Lung microvascular endothelial cell (primary cell): ENCODE measurements at regions not wholly inside any gene's neighbourhood (a gene's known extent, or its start where the extent isn't known, plus 50 kb on each side); places are given as distances from the start of the nearest gene placed in this dataset.
"Not testable (repeated sequence)": the region's sequence is repeated elsewhere in the genome, so short reads cannot be mapped to it uniquely, and the experiment has no call there.

Source experiments
- DNase-seq, 2 donors: peaks; one replicate each; pipeline versions ENCODE4 v3.0.0 to v3.0.0-alpha.2; 2010; ENCODE audit warnings: low read depth in 2 of 2

DNA sequence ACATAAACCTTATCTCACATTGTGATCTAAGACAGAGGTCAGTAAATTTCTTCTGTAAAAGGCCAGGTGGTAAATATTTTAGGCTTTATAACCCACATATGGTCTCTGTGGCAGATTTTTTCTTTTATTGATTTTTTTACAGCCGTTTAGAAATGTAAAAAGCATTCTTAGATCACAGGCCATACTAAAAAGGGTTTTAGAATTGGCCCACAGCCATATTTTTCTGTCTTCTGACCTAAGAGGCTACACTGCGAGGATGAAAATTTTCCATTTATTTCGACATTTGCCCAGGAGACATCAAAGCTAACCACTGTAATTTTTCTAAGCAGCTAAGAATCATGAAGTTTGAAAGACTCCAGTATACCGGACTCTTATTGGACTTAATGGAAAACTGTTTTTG is 377.2 kb upstream of the SGO1 start:
- no peak for DNase-seq

DNA sequence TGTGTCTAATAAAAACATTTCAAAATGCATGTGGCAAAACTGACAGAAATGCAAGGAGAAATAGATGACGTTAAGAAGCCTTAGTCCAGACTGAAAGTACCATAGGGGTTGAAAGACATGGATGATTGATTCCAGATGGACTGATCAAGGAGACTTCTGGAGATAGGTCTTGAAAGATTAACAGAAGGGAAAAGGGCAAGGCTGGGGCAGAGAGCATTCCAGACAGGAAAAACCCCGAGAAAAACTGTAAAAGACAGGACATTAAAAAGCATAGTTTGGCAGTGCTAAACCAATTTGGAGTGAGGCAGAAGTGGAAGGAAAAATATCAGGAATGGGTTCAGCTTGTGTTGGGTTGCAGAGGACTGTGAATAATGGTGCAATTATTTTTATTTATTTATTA is 375.2 kb upstream of the SGO1 start:
- no peak for DNase-seq

DNA sequence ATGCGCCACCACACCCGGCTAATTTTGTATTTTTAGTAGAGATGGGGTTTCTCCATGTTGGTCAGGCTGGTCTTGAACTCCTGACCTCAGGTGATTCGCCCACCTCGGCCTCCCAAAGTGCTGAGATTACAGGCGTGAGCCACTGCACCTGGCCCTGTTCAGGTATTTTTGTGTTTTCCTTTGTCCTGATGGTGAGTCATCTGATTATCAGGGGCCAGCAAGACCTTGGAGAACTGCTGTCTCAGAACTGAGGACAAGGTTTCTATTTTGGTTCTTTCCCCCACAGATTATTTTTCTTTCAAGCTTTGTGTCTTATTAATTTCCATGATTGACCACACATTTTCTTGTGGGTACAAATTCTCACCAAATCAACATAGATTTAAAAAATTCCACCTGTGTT is 374.4 kb upstream of the SGO1 start:
- not testable (repeated sequence) for DNase-seq

DNA sequence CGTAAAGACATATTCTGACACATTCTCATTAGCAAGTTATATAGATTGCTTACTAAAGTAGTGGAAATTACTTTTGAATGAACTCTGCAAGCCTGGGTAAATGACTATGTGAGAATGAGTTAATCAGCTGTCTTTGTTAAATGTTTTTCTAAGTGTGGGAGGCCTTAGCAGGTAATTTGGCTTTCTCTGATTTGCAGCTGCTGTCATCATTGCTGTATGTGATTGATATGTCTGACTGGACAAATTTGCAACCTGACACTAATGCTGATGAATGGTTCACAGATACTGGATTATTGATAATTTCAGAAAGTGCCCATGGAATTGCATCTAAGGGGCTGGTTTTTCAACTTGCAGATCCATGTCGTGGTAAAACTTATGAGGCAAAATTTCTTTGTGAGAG is 372.2 kb upstream of the SGO1 start:
- DNase-seq = no peak

DNA sequence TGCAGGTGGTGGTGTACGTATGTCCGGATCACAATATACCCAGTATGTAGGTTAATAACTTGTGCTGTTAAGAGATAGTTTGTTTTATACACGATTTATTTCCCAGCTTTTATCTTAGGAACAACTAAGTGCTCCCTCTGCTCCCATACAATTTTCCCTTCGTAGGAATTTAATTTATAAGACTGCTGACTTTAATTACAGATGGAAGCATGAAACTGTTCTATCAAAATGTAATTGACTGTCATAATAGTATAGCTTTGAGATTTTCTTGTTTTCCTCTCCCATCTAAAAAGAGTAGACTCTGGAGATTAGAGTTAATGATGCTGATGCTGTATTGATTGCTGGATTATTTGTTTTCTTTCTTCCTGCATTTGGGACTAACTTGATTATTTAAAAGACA is 370.7 kb upstream of the SGO1 start:
- DNase-seq = no peak

DNA sequence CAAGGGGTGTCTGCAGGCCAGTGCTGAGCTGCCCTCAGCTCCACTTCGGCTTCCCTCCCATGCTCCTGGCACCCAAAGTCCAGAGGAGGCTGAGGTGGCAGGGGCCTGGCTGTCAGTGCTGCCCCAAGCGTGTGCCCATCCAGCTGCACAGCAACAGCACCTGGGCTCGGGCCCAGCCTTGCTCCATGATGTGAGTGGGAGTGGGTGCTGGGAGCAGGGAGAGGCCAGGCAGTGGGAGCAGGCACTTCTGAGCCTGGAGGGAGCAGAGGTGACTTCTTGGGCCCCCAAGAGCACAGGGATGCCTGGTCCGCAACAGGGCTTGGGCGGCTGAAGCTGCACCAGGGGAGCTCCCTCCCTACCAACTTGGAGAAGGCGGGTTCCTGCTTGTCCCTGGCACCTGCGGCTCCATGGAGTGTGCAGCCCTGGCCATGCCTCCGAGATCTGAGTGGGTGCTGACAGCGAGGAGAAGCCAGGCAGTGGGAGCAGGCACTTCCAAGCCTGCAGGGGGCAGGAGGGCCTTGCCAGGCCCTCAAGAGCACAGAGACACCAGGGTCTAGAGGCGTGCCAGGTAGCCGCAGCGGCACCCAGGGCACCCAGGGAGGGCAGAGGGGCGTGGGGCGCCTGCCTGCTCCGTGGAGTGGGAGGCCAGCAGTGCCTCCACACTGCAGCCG is 366.7 kb upstream of the SGO1 start:
- no peak for DNase-seq

DNA sequence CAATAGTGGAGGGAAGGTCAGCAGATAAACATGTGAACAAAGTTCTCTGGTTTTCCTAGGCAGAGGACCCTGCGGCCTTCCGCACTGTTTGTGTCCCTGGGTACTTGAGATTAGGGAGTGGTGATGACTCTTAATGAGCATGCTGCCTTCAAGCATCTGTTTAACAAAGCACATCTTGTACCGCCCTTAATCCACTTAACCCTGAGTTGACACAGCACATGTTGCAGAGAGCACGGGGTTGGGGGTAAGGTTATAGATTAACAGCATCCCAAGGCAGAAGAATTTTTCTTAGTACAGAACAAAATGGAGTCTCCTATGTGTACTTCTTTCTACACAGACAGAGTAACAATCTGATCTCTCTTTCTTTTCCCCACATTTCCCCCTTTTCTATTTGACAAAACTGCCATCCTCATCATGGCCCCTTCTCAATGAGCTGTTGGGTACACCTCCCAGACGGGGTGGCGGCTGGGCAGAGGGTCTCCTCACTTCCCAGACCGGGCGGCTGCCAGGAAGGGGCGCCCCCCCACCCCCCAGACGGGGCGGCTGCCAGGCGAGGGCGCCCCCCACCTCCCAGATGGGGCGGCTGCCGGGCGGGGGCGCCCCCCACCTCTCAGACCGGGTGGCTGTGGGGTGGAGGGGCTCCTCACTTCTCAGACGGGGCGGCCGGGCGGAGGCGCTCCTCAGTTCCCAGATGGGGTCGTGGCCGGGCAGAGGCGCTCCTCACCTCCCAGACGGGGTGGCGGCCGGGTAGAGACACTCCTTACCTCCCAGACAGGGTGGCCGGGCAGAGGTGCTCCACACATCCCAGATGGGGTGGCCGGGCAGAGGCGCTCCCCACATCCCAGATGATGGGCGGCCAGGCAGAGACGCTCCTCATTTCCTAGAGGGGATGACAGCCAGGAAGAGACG is 361.6 kb upstream of the SGO1 start:
- DNase-seq = not testable (repeated sequence)

DNA sequence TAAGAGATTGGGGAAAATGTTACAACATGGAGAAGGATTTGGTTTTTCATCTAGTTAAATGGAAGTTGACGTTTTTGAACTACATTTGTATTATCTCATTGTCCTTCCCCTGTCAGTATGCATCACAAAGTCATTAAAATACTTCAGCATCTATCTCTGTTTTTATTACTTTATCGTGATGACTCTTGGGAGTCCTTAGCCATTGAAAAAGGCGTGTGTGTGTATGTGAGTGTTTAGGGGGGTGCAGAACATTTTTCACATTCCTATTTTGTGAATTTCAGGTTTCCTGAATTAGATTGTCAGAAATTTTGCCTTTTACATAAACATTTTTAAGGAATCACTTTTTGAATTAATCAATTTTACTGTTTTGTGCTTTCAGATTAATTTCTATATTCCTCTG is 360.6 kb upstream of the SGO1 start:
- DNase-seq = no peak

DNA sequence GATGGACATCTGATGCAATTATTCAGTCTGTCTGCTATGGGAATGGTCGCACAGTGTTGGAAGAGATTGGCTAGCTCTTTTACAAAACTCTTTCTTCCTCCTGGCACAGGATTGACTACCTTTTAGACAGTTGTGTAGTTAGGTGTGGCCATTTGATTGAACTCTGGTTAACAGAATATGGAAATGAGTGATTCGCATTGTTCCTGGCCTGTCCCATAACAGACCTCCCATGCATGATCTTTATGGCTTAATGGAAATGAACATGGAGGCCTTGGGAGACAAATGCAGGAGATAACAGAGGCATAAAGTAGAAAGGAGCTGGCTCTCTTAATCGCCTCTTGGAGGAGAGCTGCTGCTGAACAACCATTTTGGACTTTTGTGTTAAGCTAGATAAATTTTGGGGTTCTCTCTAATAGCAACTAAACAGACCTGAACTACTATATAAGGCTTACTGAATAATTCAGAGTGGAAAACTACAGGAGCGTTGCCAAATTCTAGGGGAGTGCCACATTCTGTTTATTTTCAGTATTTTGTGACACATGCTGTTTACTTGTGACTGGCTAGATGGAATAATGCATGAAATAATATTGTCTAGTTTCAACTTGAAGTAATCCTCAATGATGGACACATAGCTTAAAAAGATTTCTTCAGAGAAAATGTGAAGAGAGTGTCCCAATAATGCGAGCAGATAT is 357.7 kb upstream of the SGO1 start:
- DNase-seq = no peak

DNA sequence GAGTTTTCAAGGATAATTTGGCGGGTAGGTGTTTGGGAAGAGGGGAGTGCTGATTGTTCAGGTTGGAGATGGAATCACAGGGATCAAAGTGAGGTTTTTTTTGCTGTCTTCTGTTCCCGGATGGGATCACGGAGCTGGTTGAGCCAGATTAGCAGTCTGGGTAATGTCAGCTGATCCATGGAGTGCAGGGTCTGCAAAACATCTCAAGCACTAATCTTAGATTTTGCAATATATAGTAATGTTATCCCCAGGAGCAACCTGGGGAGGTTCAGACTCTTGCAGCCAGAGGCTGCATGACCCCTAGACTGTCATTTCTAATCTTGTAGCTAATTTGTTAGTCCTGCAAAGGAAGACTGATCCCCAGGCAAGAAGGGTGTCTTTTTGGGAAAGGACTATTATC is 354.1 kb upstream of the SGO1 start:
- no peak for DNase-seq

DNA sequence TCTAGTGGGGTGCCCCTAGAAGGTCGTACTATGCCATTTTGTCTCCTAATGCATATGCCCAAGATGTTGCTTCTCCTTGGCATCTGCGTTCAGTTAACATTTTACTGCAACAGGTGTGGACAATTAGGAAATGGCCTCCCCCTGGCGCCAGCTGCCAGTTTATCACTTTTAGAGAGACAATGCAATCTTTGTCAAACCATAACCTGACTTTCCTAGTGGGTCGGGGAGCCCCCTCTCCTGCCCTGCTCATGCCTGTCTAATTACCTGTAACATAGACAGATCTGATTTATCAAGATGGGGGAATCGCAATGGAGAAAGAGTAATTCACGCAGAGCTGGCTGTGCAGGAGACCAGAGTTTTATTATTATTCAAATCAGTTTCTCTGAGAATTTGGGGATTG is 353.7 kb upstream of the SGO1 start:
- no peak for DNase-seq

DNA sequence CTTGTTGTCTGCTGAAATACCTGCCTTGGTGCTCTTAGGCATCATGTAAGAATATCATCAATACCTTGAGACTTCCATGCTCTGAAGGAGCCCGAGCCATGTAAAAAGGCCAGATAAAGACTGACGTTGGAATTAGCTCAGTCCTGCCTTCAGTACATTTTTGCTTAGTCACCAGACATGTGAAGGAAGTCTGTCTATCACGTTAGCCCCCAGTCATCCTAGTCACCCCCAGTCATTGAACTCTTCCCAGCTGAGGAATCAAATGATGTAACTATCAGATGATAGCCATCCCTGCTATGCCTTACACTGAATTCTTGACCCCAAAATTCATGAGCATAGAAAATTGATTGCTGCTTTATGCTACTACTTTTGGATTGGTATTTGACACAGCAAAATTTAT is 351.2 kb upstream of the SGO1 start:
- DNase-seq = no peak

DNA sequence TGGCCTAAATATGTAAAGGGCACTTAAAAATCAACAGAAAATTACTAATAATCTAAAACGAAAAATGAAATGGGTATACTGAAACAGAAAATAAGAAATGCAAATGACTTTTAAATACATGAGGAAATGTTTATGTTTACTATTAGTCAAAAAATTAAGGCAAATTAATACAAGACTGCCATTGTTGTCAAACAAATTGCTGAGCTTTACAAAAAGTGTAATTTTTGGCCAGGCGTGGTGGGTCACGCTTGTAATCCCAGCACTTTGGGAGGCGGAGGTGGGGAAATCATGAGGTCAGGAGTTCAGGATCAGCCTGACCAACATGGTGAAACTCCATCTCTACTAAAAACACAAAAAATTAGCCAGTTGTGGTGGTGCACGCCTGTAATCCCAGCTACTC is 343.9 kb upstream of the SGO1 start:
- no peak for DNase-seq

DNA sequence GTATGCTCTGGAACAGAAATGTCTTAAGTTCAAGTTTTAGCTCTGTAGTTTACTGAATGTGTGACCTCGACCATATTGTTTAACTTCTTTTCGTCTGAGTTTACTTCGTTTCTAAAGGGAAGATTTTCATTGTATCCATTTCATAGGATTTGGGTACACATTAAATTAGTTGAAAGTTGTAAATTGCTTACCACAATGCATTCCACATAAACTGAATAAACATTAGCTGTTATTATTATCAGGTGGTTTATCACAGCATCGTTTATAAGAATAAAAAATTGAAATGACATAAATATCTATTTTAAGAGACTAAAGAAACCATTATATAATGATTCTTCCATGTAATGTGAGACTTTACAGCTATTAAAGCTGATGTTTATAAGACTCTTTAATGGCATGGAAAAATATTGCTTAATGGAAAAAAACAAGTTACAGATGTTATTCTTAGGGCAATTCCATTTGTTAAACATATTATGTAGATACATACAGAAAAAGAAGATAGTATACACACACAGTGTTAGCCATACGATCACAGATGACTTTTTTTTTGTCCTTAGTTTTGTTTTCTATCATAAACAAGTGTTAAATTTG is 342.3 kb upstream of the SGO1 start:
- DNase-seq = no peak

DNA sequence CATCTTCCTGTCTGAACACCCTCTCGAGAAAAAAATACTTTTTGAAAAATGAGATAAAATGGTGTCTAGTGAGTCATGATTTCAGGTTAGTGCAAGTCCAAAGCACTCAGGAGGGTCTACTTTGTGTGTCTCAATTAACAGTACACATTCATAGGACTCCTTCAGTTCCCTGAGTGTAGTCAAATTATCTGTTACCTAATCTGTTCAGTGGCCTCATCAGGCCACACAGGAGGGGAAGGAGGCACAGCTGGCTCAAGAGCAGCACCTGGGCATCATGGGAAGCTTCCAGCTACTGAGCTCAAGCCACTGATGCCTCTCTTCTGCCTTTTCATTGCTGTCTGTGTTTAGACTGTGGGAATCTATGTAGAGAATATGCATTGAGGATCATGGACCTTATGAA is 341.4 kb upstream of the SGO1 start:
- no peak for DNase-seq

DNA sequence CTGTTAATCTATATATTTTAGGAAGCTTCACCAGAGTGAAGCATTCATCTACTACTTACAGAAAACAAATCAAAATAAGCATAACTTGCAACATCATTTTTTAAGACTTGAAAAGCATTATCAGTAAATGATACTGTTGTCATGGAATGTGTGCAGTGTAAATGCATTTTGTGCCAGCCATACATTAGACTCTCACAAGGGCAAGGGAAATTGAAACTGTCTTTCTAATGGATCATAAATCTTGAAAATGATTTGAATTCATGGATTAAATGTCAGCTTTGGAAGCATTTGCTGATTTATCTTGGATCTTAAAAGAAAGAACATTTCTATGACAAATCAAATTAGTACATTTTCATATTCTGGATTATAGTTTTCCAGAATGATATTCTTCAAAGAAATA is 338.3 kb upstream of the SGO1 start:
- no peak for DNase-seq

DNA sequence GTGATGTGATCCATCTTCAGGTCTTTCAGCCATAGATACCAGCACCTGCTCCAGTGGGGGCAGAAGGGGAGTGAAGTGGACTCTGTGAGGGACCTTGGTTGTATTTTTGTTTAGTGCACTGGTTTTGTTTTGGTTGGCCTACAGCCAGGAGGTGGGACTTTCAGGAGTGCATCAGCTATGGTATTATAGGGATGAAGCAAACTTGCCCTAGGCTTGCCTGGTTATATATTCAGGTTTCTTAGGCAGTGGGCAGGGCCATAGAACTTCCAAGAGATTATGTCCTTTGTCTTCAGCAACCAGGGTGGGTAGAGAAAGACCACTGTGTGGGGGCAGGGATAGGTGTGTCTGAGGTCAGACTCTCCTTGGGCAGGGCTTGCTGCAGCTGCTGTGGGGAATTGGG is 337.3 kb upstream of the SGO1 start:
- no peak for DNase-seq

DNA sequence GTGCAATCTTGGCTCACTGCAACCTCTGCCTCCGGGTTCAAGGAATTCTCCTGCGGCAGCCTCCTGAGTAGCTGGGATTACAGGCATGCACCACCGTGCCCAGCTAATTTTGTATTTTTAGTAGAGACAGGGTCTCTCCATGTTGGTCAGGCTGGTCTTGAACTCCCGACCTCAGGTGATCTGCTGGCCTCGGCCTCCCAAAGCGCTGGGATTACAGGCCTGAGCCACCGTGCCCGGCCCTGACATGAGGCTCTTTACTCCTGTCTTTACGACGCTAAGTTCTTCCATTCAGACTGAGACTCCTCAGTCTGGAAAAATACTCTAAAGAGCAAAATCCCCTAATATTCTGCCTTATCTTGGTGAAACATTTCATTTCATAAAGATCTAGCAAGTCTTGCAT is 331.3 kb upstream of the SGO1 start:
- not testable (repeated sequence) for DNase-seq

DNA sequence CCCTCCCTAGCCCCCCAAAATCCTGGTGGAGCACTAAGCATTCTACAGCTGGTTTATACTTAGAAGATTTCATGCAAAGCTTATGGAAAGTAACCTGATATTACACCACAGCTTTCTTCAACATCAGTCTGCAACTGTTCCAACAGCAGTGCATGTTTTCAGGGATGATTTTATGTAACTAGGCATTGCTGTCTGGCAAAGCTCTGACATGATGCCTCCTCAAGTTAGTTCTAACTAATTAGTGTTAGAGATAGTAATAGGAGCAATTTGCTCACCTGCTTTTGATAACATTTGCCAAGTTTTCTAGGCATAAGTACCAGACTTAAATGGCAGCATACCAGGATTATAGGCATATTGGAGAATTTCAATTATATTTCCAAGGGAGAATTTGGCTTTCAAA is 330.3 kb upstream of the SGO1 start:
- no peak for DNase-seq

DNA sequence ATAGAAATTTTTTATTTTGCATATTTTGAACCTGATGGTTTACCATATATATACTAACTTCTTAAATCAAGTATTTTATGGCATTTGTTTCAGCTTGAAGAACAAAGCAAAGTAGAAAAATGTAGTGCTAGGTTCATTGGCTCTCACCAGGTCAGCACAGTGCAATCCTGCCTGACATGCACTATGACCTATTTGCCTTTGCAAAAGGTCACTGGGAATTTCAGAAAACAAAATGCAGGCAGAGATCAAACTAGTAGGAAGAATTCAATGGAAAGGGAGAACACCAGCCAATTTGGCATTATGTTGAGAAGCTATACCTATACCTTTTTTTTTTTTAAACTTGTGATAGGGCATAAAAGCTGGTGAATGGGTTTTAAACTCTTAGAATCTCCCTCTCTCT is 329.8 kb upstream of the SGO1 start:
- DNase-seq = no peak

DNA sequence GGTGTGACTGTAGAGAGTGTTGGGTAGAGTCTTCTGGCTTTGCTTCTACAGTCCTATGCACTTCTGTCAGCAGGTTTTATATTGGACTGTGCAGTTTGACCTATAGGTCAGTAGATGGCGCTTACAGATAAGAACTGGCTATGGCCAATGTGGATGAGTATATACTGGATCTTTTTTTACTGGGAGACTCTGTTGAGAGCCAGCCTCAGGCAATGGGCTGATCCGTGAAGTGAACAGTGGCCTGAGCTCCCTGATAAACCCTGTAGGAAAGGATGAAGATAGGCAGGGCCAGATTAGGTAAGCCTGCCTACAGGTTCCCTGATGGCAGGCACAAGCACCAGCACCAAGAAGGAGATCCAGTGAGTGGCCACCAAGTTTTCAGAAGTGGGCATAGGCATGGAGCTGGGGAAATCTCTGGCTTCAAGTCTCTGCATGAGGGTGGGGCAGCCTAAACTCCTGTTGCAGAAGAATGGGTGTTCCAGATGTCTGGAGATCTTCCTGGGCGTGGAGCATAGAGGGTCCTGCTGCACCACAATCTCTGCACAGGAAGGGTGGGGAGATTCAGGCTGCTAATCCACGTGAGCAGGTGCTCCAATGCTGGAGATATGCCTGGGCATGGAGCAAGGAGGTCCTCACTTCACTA is 326.0 kb upstream of the SGO1 start:
- DNase-seq = peak; percentile 25 to 64

DNA sequence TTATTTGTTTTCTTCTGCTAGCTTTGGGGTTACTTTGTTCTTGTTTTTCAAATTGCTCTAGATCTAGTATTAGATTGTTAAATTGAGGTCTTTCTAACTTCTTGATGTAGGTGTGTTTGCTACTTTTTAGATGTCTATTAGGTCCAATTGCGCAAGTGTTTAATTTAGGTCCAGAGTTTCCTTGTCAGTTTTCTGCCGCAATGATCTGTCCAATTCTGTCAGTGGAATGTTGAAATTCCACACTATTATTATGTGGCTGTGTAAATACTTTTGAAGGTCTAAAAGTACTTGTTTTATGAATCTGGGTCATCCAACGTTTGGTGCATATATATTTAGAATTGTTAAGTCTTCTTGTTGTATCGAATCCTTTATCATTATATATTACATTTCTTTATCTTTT is 324.4 kb upstream of the SGO1 start:
- no peak for DNase-seq
